ENCODE measurements at regions not wholly inside any gene's neighbourhood (a gene's known extent, or its start where the extent isn't known, plus 50 kb on each side); places are given as distances from the start of the nearest gene placed in this dataset.

- TF ChIP-seq EZH2 (IDR thresholded peaks at IDR 0.05; ENCODE audit: low read depth) = no peak
- TF ChIP-seq, protein P1, sequence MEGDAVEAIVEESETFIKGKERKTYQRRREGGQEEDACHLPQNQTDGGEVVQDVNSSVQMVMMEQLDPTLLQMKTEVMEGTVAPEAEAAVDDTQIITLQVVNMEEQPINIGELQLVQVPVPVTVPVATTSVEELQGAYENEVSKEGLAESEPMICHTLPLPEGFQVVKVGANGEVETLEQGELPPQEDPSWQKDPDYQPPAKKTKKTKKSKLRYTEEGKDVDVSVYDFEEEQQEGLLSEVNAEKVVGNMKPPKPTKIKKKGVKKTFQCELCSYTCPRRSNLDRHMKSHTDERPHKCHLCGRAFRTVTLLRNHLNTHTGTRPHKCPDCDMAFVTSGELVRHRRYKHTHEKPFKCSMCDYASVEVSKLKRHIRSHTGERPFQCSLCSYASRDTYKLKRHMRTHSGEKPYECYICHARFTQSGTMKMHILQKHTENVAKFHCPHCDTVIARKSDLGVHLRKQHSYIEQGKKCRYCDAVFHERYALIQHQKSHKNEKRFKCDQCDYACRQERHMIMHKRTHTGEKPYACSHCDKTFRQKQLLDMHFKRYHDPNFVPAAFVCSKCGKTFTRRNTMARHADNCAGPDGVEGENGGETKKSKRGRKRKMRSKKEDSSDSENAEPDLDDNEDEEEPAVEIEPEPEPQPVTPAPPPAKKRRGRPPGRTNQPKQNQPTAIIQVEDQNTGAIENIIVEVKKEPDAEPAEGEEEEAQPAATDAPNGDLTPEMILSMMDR (conservative IDR thresholded peaks at IDR 0.05) = no peak
Measured at GRCh38 chr7:118713039-118713438, 488.5 kb downstream of the ANKRD7 start.
